ENCODE measurements at regions not wholly inside any gene's neighbourhood (a gene's known extent, or its start where the extent isn't known, plus 50 kb on each side); places are given as distances from the start of the nearest gene placed in this dataset.
A peak's percentile ranks its signal among the peaks of the same experiment; 100 is the strongest.

DNA sequence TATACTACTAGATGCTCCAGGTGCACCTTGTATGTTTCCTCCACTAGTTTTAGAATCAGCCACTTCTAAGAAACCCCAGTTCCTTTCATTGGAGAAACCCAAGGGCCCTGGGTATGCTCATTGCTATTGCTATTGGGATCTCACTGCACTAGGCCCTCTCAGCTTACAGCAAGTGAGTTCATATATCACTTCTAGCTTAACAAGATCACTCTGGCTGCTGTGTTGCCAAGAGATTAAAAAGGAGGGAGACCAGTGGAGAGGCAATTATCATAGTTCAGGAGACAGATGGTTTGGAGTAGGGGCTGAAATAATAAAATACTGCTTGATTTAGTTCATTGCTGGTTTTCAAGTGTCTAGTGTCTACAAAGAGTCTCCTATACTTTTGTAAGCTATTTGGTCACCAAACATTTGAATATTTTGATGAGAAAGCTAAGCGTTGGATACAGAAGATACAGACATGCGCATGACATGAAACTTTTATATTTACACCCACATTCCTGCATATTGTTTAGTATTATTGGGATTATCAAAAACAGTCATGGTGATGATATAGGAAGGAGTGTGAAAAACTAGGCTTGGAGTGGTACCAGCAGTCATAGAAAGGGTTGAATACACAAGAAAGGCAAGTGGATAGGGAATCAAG lies 671.9 kb downstream of the ADGRL2 start:
- no peak for DNase-seq

DNA sequence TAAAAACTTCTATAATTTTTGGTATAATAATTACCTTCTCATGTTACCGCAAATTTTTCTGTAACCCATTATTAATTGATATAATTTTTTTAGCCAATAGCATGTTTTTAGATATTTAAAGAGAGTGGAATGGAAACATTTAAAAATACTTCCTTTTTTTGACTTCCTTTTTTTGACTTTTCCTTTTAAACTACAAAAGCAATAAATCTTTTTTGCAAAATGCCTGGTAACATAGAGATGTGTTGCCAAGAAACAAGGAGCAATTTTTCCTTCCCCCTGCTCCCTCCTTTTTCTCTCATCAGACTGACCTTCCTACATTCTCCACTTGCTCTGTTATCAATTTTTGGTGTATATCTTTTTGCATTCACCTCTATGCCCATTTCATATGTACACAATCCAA lies 666.2 kb downstream of the ADGRL2 start:
- no peak for DNase-seq

DNA sequence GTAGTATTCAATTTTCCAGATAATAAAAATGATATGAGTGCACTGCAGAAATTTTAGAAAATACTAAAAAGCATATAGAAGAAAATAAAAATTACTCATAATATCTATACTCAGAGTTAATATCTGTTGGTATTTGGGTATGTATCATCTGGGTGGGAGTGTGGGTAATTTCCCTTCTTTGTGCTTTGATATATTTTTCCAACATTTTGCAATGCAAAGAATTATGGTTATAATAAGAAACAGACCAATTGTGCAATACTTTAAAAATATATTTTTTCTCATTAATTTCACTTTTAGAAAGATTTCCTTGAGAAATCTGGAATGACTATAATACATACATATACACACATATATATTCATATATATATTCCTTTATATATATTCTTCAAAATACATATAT lies 665.7 kb downstream of the ADGRL2 start:
- no peak for DNase-seq

DNA sequence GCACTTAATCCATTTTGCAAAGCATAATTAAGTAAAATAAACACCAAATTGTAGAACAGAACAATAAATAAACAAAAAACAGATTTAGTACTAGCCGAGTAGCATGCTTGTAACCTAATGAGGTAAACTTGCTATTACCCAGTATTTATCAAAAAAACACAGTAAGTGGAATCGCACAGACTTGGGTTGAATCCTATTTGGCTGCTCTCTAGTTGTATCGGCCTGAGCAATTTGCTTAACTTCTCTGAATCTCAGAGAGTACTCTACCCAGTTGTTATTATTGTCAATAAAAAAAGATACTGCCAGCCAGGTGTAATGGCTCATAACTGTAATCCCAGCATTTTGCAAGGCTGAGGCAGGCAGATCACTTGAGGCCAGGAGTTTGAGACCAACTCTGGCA lies 664.3 kb downstream of the ADGRL2 start:
- DNase-seq, result no peak

DNA sequence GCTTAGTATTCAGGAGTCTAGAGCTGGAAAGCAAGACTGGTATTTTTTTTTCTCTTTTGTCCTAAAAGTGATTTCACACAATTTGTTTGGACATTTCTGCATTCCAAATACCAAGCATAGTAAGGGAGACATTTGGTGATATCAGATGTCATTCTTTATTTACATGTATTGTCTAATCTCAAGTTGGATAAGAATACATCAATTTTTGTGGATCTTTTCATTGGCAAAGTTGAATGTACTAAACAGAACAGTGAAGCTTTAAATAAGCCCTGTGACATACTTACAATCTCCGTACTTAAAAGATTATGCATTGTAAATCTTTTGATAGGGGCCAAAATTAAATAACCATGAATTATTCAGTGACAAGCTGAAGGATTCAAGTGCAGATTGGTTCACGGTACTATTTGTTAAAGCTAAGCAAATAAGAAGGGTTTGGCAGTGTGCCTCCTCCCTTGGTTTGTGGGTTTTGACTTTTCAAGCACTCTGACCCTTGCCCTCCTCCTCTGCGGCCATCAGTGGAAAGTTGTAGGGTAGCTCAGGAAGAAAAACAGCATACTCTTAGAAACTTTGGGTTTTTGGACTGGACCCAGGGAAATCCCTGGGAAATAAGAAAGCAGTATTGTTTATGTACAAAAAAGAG lies 663.7 kb downstream of the ADGRL2 start:
- DNase-seq, result peak in 1 of 56 donors; percentile 4

DNA sequence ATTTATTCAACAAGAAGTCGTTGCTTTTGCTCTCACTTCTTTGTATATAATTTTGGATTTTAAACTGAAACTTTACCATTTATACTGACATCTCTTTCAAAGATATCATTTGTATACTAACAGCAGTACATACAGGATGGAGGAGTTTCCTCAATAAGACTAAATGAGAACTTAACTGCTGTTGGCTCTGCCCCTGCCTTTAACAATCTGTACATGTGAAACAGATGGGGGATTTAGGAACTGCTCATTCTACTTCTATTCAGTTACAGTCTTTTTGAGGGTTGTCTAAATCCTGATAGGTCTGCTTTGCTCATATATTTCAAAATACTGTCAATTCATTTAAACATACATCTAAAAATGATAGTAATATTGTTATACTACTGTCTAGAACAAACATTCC lies 663.2 kb downstream of the ADGRL2 start:
- no peak for DNase-seq

DNA sequence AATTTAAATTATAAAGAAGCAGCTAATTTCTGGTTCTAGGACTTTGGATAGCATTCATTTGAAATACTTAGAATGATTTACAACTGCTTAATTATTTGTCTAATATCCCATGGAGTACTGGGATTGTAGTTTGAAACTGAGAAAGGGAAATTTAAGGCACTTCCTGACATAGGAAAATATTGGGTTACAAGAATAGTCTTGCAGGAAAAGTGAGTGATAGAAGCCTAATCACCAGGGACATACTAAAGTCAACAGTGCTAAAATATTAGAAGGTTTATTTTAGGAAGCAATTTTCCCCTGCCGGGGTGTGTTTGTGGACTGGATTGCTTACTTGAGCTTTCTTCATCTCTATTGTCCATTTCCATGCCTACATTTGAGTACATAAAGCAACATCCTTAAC lies 661.6 kb downstream of the ADGRL2 start:
- DNase-seq, result no peak

DNA sequence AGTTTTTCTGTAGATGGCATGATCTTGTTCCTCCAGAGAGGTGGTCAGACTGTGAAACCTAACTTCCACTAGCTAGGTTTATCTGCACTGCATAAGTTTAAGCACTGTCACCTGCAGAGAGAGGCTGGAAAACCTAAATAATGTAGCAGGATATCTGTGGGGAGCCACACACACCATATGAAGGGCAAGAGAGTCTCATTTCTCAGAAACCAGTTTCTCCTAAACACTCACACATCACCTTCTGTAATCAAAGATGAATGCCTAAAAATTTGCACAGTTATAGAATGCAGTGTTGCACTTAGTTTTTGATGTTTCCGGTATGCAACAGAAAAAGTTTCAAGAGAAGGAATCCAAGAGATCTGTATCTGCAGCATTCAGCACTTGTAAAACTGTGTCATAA lies 654.6 kb downstream of the ADGRL2 start:
- no peak for DNase-seq

DNA sequence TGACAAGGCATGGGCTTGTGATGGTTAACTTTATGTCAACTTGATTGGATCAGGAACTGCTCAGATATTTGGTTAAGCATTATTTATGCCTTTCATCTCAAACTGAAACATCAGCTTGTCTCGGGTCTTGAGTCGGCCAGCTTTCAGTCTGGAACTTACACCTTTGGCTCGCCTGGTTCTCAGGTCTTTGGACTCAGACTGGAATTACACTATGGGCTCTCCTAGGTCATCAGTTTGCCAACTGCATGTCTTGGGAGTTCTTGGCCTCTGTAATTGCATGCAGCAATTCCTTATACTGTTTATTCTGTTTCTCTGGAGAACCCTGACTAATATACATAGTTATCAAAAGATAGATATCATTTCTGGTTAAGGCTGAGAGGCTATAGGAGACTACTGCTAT lies 653.7 kb downstream of the ADGRL2 start:
- DNase-seq, result no peak

DNA sequence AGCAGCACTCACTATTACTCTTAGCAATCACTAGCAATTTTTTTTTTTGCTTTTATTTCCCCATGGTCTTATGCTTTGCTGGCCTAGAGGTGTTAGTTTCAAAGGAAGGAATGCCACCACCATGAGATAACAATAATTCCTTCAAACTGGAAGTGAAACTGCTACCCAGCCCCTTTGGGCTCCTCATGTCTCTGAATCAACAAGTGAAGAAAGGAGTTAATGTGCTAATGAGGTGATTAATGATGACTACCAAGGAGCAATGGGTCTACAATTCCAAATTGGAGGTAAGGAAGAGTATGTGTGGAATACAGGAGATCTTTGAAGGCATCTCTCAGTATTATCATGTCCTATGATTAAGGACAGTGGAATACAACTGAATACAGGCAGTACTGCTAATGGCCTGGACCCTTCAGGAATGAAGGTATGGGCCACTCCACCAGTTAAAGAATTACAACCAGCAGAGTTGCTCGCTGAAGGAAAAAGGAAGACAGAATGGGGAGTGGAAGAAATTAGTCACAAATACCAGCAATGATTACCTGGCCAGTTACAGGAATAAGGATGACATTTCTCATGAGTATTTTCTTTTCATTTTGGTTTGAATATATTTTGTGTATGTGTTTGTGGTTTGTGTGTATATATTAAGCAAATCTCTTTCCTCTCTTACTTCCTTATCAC lies 652.9 kb downstream of the ADGRL2 start:
- DNase-seq, result no peak

DNA sequence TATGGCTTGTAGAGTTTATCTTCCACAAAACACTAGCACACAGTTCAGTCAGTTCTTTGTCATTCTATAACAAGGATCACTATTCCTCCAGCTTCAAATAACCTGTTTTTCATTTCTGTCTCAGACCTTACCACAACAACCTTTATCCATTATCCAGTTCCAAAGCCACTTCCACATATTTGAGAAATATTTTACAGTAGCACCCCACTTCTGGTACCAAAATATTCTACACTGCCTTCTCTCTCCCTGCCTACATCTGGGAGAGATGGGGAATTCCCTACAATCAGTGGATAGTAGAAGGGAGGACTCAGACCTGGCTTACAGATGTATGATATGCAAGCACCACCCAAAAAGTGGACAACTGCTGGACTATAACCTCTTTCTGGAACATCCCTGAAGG lies 651.4 kb downstream of the ADGRL2 start:
- no peak for DNase-seq

DNA sequence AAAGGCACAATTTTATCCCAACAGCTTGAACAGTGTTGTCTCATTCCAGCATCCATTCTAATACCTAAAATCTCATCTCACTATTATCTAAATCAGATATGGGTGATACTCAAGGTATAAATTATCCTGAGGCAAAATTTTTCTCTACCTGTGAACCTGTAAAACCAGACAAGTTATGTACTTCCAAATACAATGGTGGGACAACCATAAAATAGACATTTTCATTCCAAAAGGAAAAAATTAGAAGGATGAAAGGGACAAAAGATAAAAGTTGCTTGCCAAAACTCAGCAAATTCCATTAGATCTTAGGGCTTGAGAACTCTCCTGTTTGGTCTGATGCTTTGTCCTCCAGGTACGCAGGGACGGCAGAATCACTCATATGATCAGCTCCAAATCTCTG lies 650.5 kb downstream of the ADGRL2 start:
- DNase-seq, result no peak

DNA sequence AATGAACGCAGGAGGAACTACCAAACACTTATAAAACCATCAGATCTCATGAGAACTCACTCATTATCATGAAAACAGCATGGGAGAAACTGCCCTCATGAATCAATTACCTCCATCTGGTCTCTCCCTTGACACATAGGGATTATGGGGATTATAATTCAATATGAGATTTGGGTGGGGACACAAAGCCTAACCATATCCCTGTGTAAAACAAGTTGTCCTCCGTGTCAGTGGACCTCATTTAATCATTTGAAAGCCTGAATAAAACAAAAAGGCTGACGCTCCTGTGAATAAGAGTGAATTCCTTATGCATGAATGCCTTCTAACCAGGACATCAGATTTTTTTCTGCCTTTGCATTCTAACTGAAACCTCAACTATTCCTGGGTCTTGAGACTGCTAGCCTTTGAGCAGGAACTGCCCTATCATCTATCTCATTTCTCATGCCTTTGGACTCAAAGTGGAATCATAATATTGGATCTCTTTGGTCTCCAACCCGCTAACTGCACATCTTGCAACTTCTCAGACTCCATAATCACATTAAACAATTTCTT lies 648.8 kb downstream of the ADGRL2 start:
- no peak for DNase-seq

DNA sequence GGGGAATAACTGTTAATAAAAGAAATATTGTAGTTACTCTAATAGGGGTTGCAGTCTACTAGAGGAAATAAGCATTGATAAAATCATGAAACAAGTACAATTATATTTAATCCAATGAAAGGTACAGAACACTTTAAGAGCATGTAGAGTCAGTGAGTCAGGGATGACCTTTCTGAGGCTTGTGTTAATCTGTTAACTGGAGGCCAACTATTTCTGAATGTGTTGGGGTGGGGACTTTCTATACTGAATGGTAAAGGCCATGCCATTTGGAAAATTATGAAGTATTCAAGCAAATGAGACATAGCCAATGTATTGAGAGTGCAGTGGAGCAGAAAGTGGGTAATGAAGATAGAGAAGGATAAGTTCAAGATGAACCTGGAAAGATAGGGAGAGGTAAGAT lies 646.2 kb downstream of the ADGRL2 start:
- no peak for DNase-seq

DNA sequence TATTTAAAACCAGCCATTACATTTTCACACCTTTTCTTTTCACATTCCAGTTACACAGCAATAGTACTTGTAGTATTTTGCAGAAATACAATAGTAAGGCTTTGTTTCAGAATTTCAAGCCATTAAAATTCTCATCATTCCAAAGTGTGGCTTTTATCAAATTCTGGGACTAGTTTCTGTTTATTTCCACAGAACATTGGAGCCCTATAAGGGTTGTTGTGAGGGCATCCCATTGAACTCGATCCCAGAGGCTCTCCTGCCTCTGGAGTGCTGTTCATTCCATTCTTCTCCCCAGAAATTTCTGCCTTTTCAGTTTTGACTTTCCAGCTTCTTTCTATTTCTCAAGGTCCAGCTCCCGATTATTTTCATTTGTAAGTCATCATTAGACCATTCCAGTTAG lies 645.5 kb downstream of the ADGRL2 start:
- no peak for DNase-seq

DNA sequence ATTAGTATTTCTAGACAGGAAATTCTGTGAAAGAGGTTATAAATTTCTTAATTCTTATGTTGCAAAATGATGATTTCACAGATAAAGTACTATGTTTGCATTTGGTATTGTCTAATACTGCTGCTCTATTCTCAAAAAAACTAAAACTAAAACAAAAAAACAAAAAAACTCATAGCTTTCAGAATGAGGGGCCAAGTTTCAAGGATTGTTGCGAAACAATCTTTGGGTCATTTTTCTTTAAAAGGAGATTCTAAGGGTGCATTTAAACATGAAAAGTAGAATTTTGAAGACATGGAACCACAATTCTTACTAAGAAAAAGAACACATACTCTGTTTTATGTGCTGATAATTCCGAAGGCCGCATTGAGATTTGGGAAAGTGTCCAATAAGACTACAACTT lies 645.1 kb downstream of the ADGRL2 start:
- DNase-seq, result no peak

DNA sequence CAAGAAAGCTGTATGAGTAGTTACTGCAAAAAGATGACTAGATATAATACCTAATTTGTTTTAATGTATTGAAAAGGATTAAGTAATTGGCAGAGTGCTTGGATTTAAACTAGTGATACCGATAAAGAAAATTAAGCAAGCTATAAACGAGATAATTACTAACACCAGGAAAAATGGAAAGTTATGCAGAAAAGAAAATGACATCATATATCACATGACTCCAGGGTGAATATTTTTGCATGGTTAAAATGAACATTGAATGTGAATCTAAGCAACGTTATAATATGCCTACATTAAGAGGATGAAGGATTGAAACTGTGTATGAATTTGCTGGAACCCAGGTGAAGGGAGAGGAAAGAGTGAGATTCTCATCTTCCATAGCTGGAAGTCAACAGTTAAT lies 644.4 kb downstream of the ADGRL2 start:
- DNase-seq, result no peak

DNA sequence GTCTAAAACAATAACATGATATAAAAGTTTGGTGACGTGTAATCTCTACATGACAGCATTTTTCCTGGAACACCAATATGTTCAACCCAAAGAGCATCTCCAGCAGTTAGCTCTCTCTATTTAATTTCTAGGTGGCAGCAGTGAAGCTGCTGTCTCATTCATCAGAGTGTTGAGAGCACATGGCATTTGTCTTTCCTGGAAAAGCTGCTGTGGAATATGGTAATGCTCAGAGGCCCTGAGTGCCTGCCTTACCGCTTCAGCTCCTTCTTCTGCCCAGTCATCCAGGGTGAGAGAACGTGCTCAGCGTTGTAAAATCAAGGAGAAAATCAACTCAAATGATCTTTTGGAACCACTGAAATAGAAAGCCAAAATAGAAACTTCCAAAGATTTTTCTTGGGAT lies 640.7 kb downstream of the ADGRL2 start:
- DNase-seq, result no peak

DNA sequence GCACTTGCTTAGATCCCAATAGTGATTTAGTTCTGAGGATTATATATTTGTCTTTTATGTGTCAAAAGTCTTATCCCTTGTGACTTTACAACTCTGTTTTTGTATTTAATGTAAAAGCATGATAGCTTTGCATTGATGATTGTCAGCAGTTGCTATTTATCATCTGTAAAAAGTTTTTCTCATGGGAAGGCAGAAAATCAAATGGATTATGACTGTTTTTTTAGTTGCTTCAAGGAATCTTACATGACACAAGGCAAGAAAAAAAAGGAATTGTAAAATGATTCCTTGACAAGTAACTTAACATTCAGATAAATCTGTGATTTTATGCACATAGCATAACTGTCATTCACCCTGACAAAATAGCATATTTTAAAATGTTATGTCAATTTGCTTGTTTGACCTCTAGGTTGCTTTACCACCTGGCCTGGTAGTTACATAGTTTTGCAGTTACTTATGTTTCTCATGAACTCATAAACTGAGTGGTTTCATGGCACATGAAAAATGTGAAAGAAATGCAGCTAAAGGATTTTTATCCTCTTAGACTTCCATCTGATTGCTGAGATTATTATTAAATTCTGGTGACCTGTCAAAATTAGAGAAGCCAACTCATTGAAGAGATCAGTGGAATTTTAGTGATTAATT lies 622.6 kb downstream of the ADGRL2 start:
- no peak for DNase-seq

DNA sequence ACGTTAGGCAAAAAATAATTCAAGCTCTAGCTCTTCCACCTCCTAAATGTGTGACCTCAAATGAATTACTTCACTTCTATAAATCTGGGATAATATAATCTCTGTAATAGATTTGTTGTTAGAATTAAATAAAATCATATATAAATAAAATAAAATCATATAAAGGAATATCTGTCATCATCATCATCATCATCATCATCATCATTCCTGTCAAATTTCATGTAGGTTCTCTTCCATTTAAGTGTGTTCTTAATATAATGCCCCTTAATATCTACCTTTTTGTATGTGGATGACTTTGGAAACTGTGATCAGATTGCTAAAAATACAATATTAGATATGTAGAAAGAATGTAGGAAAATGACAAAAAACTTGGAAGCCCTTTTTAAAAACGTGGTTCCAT lies 621.0 kb downstream of the ADGRL2 start:
- no peak for DNase-seq

DNA sequence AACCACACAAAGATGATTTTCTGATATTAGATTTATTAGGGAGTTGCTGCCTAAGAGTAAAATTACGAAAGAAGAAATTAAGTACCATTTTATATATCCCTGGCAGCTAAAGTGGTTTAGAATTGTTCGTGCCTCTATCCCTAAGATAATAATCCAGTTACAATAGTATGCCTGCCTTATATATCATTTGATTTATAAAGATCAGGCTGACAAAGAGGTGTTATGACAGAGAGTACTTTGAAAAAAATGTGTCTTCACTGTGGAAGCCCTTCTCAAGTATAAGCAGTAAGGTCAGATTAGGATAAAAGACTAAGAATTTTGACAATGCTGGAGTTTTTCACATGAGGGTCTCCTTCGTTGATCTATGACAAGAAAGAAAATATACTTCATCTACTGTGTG lies 619.9 kb downstream of the ADGRL2 start:
- no peak for DNase-seq

DNA sequence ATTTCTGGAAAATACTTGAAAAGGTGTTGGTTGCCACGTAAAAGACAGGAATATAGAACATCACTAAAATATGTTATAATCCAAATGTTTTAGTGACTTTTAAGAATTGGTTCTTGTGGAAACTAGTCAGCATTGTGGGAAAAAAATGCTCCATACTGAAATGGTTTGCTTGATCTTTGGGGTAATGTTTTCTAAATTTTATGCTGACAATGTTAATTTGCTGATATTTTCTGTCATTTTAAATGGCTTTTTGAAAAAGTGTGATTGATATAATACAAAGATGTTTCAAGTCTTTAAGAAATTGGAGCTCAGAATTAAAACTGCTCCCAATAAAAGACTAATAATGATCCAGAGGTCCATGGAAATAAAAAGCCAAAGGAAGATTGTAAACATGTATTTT lies 610.9 kb downstream of the ADGRL2 start:
- no peak for DNase-seq

All from amygdala (tissue), 56 donors.